RWPE1 (cell line): ENCODE measurements at regions not wholly inside any gene's neighbourhood (a gene's known extent, or its start where the extent isn't known, plus 50 kb on each side); places are given as distances from the start of the nearest gene placed in this dataset.

Experiments
- CTCF ChIA-PET: fragments of 350-600 bp; sonication (Branson Sonifier 250); formaldehyde crosslinking; extraction: SDS; loops from one replicate; lab custom pipeline; 2021; lab: Yijun Ruan, JAX
- POLR2A ChIA-PET: fragments of 400-600 bp; formaldehyde crosslinking; extraction: SDS; loops from one replicate; lab custom pipeline; 2020; ENCODE audit warnings: antibody characterized with exemption; ENCODE audit not compliant: low non-redundant PET; lab: Yijun Ruan, JAX
- DNase-seq: peaks from one replicate; pipeline ENCODE4 v3.0.0; 2012; ENCODE audit warnings: low spot score
- H3K27ac ChIP-seq: fragments of 450-650 bp; 2 replicates; pipeline ENCODE4 v1.5.1; 2017
- CTCF ChIP-seq: fragments of 450-650 bp; conservative IDR thresholded peaks from 2 replicates; pipeline ENCODE4 v1.5.1; 2017; ENCODE audit warnings: low read depth, mild to moderate bottlenecking

- POLR2A ChIA-PET: no interaction called here
- no peak overlapping the region for H3K27ac ChIP-seq
- CTCF ChIA-PET: no interaction called here
- no peak for TF ChIP-seq CTCF
- no peak for DNase-seq
These were observed 91.4 kb upstream of the NAMPT start for GRCh38 chr7:106376026-106376799.

GRCh38 chr7:106375499-106375898 is 90.7 kb upstream of the NAMPT start:
- CTCF ChIA-PET: no interaction called here
- no peak overlapping the region for H3K27ac ChIP-seq
- DNase-seq: no peak
- POLR2A ChIA-PET: no interaction called here
- no peak for TF ChIP-seq CTCF

GRCh38 chr7:106374437-106374836 is 89.7 kb upstream of the NAMPT start:
- TF ChIP-seq CTCF: no peak
- no peak for DNase-seq
- no peak overlapping the region for H3K27ac ChIP-seq
- CTCF ChIA-PET: no interaction called here
- POLR2A ChIA-PET: no interaction called here

- ChIA-PET CTCF (no interaction called here), POLR2A (no interaction called here)
- no peak for DNase-seq
- TF ChIP-seq CTCF: no peak
- H3K27ac ChIP-seq: no peak overlapping the region
These were observed 88.0 kb upstream of the NAMPT start for GRCh38 chr7:106372595-106373318.

GRCh38 chr7:106372126-106372525 is 87.3 kb upstream of the NAMPT start:
- CTCF ChIA-PET: no interaction called here
- POLR2A ChIA-PET: no interaction called here
- DNase-seq: no peak
- no peak for TF ChIP-seq CTCF
- no peak overlapping the region for H3K27ac ChIP-seq

- ChIA-PET CTCF (no interaction called here), POLR2A (no interaction called here)
- H3K27ac ChIP-seq: no peak overlapping the region
- no peak for DNase-seq
- no peak for TF ChIP-seq CTCF
These were observed 86.8 kb upstream of the NAMPT start for GRCh38 chr7:106371629-106372028.
